Lung (tissue), 11 donors: ENCODE measurements at regions not wholly inside any gene's neighbourhood (a gene's known extent, or its start where the extent isn't known, plus 50 kb on each side); places are given as distances from the start of the nearest gene placed in this dataset.

ENCODE experiments used
- ATAC-seq: fragments of 200-7000 bp; cut with Tn5 transposase; one replicate; pipeline ENCODE4 v1.9.1; 2020; ENCODE audit warnings: moderate number of reproducible peaks; ENCODE audit not compliant: insufficient read depth, low FRiP score
- DNase-seq, 3 donors: peaks; one replicate each; pipeline ENCODE4 v3.0.0-alpha.2; 2013 to 2017
- H3K27ac ChIP-seq, 2 donors: one replicate each; pipeline ENCODE4 v1.5.1; 2013; ENCODE audit warnings: mild to moderate bottlenecking in 2 of 2, moderate library complexity in 2 of 2, control low read depth in 1 of 2, inconsistent platforms in 1 of 2, low read depth in 1 of 2, low read length in 1 of 2
- H3K27me3 ChIP-seq, 3 donors: one replicate each; pipeline ENCODE4 v1.5.1; 2013; ENCODE audit warnings: low read length in 2 of 3; ENCODE audit not compliant: control insufficient read depth in 3 of 3, insufficient read depth in 3 of 3
- H3K36me3 ChIP-seq, 4 donors: one replicate each; pipeline ENCODE4 v1.5.1; 2013; ENCODE audit warnings: low read length in 4 of 4, mild to moderate bottlenecking in 1 of 4, moderate library complexity in 1 of 4; ENCODE audit not compliant: control insufficient read depth in 4 of 4, insufficient read depth in 4 of 4
- H3K4me1 ChIP-seq, 5 donors: one replicate each; pipeline ENCODE4 v1.5.1; 2013; ENCODE audit warnings: low read length in 5 of 5, mild to moderate bottlenecking in 2 of 5, moderate library complexity in 1 of 5; ENCODE audit not compliant: control insufficient read depth in 5 of 5, insufficient read depth in 5 of 5
- H3K4me3 ChIP-seq: one replicate; pipeline ENCODE4 v1.5.1; 2013; ENCODE audit warnings: mild to moderate bottlenecking, control low read depth, moderate library complexity
- H3K9ac ChIP-seq, 2 donors: one replicate each; pipeline ENCODE4 v1.5.1; 2013; ENCODE audit warnings: low read length in 2 of 2, control low read depth in 1 of 2; ENCODE audit not compliant: insufficient read depth in 1 of 2
- H3K9me3 ChIP-seq, 4 donors: one replicate each; pipeline ENCODE4 v1.5.1; 2013; ENCODE audit warnings: low read length in 3 of 4, mild to moderate bottlenecking in 1 of 4, moderate library complexity in 1 of 4; ENCODE audit not compliant: control insufficient read depth in 4 of 4, insufficient read depth in 3 of 4
- CTCF ChIP-seq: IDR thresholded peaks from 2 replicates; pipeline ENCODE4 v1.5.1; 2012; ENCODE audit warnings: mild to moderate bottlenecking; ENCODE audit errors: control extremely low read depth, extremely low read depth
- WGBS, 2 donors: extraction: QIAGEN DNeasy Blood & Tissue Kit; methylation state at CpG; one replicate each; pipeline ENCODE4 v1.1.7; 2013; 5-methylcytosine and 5-hydroxymethylcytosine counted together
- donor health status: control.
- donor health status: control.
- donor health status: Bipolar disorder and iron deficiency.
- donor health status: healthy.
- donor health status: DM: yes; HTN: yes; CAD: no.

- no peaks in the 10 kb centered on the region for H3K9me3 ChIP-seq
- 40 to 42% methylated on average over 19 of the region's 19 CpGs for WGBS, 2 donors
- no peak overlapping the region for H3K4me3 ChIP-seq
- peak; percentile 34 to 85 (median 79) for DNase-seq
- H3K27me3 ChIP-seq, result peaks cover 0 to 17% (median 12%) of the 10 kb centered on the region in 3 donors
- H3K9ac ChIP-seq, result peak overlapping the region in 1 of 2 donors; percentile 14
- peaks cover 0 to 18% (median 3%) of the 10 kb centered on the region in 5 donors for H3K4me1 ChIP-seq
- peak; percentile 83 for ATAC-seq
- peak overlapping the region; percentile 85 to 98 for H3K27ac ChIP-seq
- H3K36me3 ChIP-seq, result no peaks in the 10 kb centered on the region
- no peak for TF ChIP-seq CTCF
Observed at GRCh38 chrX:20362268-20363267, 95.9 kb upstream of the RPS6KA3 start.

- WGBS, 2 donors, result 51 to 83% methylated on average over 4 of the region's 4 CpGs
- peaks cover 0 to 18% (median 3%) of the 10 kb centered on the region in 5 donors for H3K4me1 ChIP-seq
- DNase-seq, result peak in 2 of 3 donors; percentile 56 to 57
- H3K27me3 ChIP-seq, result peaks cover 0 to 13% (median 13%) of the 10 kb centered on the region in 3 donors
- H3K4me3 ChIP-seq, result no peak overlapping the region
- no peak for ATAC-seq
- H3K36me3 ChIP-seq, result no peaks in the 10 kb centered on the region
- H3K27ac ChIP-seq, result peak overlapping the region; percentile 85 to 98
- TF ChIP-seq CTCF, result no peak
- H3K9me3 ChIP-seq, result no peaks in the 10 kb centered on the region
- no peak overlapping the region for H3K9ac ChIP-seq
Observed at GRCh38 chrX:20361890-20362262, 95.2 kb upstream of the RPS6KA3 start.

DNA sequence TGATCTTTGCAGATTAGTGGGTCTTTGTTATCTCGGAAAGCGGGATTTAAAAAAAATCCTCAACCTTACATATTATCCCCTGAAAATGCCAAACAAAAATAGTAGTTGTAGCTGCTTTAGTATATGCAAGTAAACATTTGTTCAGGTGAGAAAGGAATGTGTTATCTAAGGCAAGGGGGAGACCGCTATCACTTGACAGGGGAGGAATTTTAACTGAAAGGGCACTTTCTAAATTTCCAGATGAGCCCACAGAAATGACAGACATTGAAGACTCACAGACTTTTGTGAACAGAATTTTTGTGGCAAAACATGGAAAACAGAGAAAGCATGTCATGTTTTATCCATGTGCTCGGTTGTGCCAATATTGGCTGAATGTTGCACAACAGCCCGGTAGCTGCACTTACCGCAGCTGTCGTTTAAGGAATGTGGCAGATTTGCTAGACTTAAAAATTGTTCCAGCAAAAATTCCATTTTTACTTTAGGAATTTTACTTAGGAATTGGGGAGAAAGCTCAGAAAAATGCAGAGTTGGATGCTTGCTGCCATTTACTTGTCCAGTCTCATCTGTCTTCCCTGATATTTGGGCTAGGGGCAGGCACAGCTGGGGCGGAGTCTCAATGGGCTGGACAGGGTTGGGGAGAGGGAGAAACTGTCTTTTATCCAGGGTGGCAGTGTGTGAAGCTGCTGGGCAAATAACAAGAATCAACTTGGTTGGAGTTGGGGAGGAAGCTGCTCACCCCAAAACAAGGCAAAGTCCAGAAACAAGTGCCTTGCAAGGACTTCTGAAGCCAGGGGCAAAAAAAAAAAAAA, 94.6 kb upstream of the RPS6KA3 start:
- H3K9ac ChIP-seq, result no peak overlapping the region
- peak; percentile 58 to 76 (median 69) for DNase-seq
- H3K4me3 ChIP-seq, result no peak overlapping the region
- H3K9me3 ChIP-seq, result peaks cover 0 to 2% (median 0%) of the 10 kb centered on the region in 4 donors
- WGBS, 2 donors, result 47 to 61% methylated on average over 8 of the region's 8 CpGs
- peaks cover 0 to 15% (median 13%) of the 10 kb centered on the region in 3 donors for H3K27me3 ChIP-seq
- no peaks in the 10 kb centered on the region for H3K36me3 ChIP-seq
- H3K27ac ChIP-seq, result peak overlapping the region; percentile 58 to 79
- ATAC-seq, result no peak
- no peak for TF ChIP-seq CTCF
- peaks cover 0 to 18% (median 3%) of the 10 kb centered on the region in 5 donors for H3K4me1 ChIP-seq
